ENCODE measurements at regions not wholly inside any gene's neighbourhood (a gene's known extent, or its start where the extent isn't known, plus 50 kb on each side); places are given as distances from the start of the nearest gene placed in this dataset.
"Not testable (repeated sequence)": the region's sequence is repeated elsewhere in the genome, so short reads cannot be mapped to it uniquely, and the experiment has no call there.

DNA sequence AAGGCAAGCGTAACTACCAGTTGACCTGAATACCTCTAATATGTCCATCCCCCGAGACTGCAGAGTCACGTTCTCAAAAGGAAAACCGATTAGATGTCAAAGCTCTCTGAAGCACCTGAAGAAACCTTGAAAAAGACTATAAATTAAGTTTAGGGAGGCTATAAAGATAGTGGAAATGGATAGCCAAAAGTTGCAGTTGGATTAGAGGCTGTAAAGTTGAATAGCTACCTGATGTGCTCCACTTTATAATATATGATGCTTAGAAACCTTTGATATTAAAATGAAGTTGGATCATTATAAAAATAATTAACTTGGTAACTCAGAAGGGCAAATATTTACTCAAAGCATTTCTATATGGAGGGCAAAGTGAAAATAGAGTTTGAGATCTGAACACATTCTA, 506.6 kb upstream of the AGA start:
- DNase-seq (ENCODE audit: low read depth) = no peak

DNA sequence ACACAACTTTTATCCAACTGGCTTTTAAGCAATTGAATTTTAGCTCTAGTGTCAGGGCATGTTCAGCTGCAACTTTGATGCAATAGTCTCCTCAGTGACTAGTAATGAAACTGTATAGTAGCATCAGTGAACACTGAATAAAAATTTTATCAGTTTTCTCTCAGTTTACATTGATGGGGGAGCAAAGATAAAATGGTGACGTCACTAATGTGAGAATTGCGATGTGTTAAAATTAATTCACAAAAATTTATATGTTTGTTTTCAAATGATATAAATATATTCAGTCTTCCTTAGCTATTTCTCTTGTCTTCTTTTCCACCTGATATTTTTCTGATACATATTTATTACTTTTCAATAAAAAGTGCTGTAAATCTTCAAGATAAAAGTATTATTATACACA, 508.8 kb upstream of the AGA start:
- no peak for DNase-seq (ENCODE audit: low read depth)

DNA sequence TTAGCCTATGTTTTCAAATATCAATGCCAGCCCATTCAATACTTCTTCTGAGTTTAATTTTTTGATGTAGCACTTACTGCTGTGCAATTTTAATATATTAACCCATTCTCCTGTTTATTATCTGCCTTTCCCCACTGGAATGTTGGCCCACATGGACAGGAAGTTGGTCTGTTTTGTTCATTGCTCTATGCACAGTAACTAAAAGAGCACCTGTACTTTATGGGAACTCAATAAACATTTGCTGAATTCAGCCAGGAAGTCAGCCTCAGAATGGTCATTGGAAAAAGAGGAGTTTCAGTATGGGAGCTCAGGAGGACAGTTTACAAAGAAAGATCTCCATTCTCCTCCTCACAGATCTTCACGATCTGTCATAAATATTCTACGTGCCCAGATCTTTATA, 510.5 kb upstream of the AGA start:
- no peak for DNase-seq (ENCODE audit: low read depth)

DNA sequence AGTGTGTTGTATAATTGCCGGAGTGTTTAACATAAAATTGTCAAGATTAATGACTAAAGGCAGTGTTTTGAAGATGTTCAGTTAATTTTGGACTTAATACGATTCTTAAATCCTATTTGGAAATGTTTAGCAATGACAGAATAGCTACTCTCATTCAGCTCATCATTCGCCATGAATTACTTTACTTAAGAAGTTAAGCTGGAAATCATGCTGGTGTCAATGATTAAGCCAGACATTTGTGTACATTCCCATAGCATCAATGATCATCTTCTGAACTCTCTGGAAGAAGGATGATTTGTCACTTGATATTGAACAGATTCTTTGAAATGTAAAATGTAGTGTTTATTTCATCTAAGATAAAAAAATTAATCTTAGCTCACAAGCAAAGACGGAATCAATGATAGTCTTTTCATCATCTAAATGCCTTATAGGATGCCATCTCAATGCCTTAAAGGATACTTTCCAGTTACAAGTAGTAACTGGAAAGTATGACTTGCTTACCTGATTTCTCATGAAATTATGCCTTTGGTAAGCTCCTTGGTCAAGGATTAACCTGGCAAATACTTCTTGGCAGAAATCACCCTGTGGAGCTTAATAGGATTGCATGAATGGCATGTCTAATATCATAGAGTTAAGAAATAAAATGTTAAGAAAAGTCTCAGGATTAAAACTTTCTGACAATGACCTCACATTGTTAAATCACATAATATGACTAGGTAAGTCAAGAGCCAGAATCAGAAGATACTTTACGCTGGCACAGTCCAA, 515.5 kb upstream of the AGA start:
- DNase-seq (ENCODE audit: low read depth) = no peak

DNA sequence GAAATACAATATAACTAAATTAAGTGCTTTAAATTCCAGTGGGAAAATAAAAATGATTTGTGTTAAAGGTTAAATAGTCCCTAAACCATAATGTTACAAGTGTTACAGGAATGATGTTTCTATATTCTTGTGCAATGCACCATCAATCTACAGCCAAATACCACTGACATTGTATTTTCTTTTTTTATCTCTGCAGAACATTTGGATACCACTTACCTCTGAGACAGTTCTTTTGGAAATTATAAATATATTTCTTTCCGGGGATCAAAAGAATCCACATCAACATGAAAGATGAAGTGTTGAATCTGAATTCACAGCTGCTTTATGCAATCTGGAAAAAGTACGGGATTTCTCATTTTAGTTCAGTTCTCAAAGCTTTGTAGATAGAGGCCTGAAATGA, 518.3 kb upstream of the AGA start:
- DNase-seq (ENCODE audit: low read depth) = no peak

DNA sequence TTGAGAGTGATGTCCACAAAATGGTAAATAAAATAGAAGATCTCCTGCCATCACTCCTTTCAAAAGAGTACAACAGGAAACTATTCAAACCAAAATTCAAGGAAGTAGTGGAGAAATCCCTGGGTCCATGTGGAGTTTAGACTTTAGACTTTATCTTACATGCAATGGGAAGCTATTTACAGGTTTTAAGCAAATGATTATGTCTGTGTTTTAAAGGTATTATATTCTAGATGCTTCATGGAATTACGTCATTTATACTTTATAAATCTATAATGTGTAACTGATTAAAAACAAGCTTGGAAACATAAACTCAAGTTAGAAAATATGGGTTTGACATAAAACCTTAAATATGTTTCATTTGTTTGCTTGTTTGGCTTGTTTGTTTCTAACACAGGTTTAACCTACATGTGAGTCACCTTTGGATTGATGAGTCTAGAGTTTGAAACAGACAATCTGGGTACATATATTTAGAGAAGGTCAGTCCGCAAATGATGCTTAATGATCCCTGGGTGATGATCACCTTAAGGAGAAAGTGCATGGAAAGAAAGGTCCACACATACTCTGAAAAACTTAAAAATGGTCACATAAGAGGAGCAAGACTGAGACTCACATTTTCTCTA, 519.6 kb upstream of the AGA start:
- no peak for DNase-seq (ENCODE audit: low read depth)

DNA sequence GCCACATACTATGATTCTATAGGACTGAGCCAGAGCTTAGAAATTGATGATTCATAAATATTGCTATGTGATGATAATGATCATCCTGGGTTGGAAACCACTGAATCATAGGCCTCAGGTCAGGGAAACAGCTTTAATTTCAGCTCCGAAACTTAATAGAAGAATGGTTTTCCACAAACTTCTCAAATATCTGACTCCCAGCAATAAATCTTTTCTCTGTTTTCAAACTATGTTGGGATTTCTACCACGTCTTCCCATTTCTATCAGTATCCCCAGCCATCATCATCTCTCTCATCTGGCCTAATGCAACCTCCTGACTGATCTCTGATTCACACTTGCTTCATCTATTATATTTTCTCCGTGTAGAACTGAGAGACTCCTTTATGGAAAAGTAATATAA, 521.8 kb upstream of the AGA start:
- DNase-seq (ENCODE audit: low read depth) = no peak

DNA sequence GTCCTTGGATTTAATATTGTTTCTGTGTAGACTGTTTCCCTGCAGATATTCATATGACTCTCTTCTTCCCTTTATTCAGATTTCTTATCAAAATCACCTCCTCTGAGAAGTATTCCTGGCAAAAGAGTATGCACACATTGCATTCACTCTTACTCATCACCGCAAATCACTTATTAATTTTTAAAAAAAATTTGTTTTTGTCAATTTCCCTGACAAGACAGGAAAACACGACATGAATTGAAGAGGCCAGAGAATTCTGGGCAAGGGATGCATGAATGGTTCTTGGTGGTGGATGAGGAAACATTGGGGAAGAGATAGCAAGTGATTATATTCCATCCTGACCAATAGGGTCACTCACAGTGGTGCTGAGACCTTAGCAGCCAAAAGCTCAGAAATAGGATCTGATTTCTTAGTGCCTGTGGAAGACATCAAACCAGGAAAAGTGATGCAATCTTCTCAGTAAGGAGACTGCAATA, 522.5 kb upstream of the AGA start:
- no peak for DNase-seq (ENCODE audit: low read depth)

DNA sequence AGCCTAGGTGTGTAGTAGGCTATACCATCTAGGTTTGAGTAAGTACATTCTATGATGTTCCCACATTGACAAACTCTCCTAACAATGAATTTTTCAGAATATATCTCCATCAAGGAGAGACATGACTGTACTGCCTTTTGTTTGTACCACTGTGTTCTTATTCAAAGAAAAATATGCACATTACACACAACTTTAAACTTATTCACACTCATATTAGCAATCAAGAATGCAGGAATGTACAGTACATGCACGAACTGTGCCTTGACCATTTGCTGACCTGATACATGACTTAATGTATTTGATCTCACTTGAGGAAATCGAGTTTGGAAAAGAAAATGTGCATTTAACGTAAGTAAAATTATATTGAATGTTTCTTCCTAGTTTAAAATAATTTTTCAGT, 525.1 kb upstream of the AGA start:
- DNase-seq (ENCODE audit: low read depth) = no peak

DNA sequence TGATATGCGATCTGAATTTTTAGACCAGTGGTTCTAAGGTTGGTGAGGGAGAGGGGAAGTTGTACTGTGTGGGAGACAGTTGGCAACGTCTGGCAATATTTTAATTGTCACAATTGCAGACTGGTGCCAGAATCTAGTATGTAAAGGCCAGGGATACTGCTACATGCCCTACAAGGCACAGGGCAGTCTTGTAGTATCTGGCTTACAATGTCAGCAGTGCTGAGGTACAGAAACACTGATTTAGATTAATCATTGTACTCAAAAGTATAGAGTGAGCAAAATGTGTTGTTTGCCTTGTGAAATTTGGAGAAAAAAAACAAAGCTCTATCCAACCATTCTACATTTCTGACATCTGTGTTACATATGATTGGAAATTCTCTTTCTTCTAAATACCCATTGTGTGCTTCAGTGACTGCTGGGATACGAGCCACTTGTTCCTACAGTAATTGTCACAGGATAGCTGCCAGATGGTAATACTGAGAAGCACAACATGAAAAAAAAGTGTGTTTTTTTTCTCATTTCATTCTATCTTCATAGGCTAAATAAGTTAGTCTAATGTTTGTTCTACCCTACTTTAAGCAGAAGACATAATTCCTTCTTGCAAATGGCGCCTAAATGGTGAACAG, 526.7 kb upstream of the AGA start:
- no peak for DNase-seq (ENCODE audit: low read depth)

DNA sequence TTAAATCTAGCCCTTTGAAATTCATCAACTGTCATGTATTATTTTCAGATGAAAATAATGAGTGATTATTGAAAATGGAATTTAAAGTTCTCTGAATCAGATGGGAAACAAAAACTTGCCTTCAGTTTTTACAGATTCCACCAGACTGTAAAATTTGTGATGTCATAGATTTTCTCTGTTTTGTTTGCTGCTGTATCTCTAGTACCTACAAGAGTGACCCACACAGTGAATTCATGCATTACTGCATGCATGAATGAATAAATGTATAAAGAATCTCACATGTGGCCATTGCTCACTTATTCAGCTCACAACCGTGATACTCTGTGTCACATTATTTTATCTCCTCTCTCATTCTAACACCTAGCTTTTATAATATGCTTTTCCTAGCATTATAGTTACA, 532.2 kb upstream of the AGA start:
- DNase-seq (ENCODE audit: low read depth) = no peak

DNA sequence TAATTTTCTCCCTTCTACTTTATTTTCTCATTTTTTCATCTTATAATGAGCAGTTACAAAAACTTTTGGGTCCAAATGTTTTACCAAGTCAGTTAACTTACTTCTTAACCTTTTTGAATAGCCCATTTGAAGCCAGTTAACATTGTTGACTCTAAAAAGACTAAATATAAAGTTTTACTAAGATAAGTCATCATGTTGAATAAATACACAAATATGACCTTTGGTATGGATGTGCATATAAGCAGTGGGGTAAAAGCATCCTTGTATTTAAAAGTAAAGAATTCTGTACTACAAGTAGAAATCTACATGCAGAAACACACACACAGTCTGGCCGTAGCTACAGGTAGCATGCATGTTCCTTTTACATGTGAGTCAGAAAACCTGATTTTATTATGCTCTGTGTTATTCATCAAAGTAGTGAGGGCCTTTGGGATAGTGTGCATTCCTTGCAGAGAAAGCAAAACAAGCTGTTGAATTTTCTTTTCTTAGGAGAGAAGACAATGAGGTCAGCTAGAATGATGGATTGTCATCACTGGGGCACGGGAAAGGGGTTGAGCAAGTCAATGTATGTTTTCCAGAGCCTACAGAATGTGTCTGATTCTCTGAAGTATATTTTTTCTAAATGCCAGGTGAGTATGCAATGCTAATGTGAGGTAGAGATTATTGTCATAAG, 533.2 kb upstream of the AGA start:
- DNase-seq (ENCODE audit: low read depth) = no peak

DNA sequence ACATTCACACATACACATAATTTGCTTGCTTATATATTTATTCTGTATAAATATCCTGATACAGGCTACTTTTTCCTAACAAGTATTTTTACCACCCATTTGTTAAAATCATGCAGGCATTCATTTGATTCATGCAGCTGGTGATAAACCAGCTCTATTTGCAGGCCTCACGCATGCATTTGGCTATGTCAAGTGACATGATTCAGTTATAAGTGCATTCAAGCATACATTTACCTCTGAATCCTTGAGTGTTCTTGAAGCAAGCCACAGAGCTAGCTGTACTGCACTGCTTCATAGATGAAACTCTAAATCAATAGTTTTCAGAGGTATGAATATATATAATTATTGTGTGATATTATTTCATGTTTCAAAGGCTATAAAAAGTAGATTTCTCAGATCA, 544.0 kb upstream of the AGA start:
- no peak for DNase-seq (ENCODE audit: low read depth)

DNA sequence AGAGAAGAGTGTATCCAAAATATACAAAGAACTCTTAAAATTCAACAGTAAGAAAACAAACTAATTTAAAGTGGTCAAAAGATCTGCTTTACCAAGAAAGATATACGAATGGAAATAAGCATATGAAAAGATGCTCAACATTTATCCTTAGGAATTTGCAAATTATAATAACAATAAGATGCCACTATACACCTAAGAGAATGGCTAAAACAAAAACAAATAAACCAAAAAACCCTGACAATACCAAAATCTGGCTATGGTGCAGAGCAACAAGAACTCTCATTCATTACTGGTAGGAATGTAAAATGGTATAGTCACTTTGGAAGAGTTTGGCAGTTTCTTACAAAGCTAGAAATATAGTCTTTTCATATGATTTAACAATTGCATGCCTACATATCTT, 545.7 kb upstream of the AGA start:
- DNase-seq (ENCODE audit: low read depth) = no peak

DNA sequence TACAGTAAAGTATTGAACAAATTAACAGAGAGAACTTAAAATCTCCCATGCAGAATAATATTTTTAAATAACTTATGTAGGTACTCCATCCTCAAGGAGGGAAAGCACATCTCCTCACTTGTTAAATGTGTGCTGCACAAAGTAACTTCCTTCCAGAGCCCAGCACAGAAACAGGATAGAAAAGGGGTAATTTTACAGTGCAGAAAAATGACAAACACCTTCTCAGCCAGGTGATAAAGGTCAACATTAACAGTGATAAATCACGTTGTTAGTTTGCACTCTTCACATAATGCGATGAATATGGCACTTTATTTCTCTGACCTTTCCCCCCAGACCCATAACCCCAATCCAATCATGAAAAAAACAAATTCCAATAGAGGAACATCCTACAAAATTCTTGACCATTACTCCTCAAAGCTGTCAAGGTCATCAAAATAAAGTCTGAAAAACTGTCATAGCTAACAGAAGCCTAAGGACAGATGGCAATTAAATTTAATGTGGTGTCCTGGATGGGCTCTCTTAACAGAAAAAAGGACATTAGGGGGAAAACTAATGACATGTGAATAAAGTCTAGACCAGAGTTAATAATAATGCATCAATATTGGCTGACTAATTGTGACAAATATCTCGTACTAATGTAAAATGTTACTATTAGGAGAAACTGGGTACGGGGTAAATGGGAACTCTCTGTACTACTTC, 547.4 kb upstream of the AGA start:
- no peak for DNase-seq (ENCODE audit: low read depth)

DNA sequence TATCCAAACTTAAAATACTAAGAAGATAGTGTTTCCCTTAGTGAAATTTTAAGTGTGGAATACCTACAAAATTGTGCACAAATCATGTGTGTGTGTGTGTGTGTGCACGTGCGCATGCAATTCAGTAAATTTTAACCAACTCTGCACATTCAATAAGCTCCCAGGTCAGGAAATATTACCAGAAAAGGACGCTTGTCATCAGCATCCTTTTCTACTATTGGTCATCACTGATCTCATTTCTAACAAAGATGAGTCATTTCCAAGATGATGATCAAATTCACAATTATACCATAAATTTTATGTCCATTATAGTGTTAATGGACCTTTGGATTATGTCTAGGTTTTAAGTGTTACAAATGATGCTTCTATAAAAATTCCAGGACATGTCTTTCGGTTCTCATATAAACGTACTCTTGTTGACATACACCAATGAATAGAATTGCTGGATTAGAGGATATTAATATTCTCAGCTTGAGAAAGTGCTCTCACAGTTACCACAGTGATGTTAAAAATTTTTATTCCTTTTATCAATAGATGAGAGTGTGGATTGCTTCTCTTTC, 560.9 kb upstream of the AGA start:
- DNase-seq (ENCODE audit: low read depth) = no peak

DNA sequence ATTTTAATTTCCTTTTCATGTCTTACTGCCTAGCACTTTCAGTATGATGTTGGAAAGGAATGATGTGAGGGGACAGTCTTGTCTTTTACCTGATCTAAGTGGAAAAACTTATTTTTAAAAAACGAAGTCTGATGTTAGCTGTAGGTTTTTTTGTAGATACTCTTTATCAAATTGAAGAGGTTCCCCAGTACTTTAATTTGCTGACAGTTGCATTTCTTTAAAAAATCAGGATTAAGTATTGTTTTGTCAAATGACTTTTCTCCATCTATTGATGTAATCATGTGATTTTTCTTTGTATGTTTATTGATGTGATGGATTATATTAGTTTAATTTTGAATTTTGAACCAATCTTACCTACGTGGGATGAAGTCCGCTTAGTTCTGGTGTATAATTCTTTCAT, 568.4 kb upstream of the AGA start:
- no peak for DNase-seq (ENCODE audit: low read depth)

DNA sequence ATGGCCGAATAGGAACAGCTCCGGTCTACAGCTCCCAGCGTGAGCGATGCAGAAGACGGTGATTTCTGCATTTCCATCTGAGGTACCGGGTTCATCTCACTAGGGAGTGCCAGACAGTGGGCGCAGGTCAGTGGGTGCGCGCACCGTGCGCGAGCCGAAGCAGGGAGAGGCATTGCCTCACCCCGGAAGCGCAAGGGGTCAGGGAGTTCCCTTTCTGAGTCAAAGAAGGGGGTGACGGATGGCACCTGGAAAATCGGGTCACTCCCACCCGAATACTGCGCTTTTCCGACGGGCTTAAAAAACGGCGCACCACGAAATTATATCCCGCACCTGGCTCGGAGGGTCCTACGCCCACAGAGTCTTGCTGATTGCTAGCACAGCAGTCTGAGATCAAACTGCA, 572.8 kb upstream of the AGA start:
- not testable (repeated sequence) for DNase-seq (ENCODE audit: low read depth)

DNA sequence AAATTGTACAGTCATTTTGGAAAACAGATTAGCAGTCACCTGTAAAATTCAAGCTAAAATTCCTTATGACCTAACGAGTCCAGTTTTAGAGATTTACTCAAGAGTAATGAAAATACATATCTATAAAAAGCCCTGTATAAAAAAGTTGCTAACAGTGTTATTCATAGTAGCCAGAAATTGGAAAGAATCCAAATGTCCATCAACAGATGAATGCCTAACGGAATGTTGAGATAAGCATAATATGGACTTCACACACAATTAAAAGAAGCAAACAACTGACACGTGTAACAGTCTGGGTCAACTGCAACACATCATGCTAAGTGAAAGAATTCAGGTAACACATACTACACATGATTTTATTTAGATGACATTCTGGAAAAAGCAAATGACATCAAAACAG, 584.8 kb upstream of the AGA start:
- no peak for DNase-seq (ENCODE audit: low read depth)

DNA sequence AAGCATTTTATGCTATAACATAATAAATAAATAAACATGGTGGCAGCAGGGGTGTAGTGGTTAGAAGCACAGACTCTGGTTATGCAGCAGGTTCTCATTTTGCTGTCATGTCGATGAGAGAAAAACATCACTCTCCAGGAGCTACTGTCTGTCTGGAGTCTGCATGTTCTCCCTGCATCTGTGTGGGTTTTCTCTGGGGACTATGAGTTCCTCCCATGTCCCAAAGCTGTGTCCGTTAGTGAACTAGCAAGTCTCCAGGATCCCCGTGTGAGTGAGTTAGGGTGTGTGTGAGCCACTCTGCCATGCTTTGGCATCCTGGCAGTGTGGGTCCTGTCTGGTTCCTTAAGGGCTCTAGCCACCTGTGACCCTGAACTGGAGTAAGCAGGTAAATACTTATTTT, 585.6 kb upstream of the AGA start:
- DNase-seq (ENCODE audit: low read depth) = no peak

DNA sequence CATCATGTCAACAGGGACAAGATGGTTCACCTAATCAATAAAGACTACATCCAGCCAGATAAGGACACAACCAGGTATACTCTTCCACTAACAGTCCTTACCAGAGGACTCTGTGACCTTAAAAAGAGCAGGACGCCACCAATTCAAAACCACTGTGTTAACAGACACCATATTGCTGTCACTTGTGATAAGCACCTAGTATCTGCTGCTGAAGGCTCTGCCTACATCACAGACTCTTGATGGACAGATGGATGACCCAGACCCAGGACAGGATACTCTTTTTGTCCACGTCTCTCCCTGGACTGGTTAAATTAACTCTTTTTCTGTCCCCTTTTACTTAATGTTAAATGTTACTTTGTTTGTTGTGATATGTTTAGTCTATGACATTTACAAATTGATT, 586.2 kb upstream of the AGA start:
- no peak for DNase-seq (ENCODE audit: low read depth)

Measured in CMK (cell line).